Prostate gland (tissue), 2 donors: ENCODE measurements at regions not wholly inside any gene's neighbourhood (a gene's known extent, or its start where the extent isn't known, plus 50 kb on each side); places are given as distances from the start of the nearest gene placed in this dataset.

ENCODE experiments used
- POLR2A ChIP-seq: fragments of 450-650 bp; IDR thresholded peaks from one replicate; pipeline ENCODE4 v1.6.1; 2016; ENCODE audit warnings: antibody characterized with exemption, mild to moderate bottlenecking
- TF ChIP-seq, protein P1 (sequence below), 4 experiments: fragments of 200-600 bp in 2 of 4; fragments of 450-650 bp in 2 of 4; sonication (generic) in 2 of 4; IDR thresholded peaks; 1 replicate in 3 of 4; 2 replicates in 1 of 4; pipeline ENCODE4 v1.5.1; 2016 to 2019; ENCODE audit warnings: antibody characterized with exemption in 4 of 4, mild to moderate bottlenecking in 2 of 4, moderate library complexity in 2 of 4

GRCh38 chr13:110985541-110985940 lies 70.7 kb upstream of the ANKRD10 start:
- TF ChIP-seq, protein P1, sequence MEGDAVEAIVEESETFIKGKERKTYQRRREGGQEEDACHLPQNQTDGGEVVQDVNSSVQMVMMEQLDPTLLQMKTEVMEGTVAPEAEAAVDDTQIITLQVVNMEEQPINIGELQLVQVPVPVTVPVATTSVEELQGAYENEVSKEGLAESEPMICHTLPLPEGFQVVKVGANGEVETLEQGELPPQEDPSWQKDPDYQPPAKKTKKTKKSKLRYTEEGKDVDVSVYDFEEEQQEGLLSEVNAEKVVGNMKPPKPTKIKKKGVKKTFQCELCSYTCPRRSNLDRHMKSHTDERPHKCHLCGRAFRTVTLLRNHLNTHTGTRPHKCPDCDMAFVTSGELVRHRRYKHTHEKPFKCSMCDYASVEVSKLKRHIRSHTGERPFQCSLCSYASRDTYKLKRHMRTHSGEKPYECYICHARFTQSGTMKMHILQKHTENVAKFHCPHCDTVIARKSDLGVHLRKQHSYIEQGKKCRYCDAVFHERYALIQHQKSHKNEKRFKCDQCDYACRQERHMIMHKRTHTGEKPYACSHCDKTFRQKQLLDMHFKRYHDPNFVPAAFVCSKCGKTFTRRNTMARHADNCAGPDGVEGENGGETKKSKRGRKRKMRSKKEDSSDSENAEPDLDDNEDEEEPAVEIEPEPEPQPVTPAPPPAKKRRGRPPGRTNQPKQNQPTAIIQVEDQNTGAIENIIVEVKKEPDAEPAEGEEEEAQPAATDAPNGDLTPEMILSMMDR (IDR thresholded peaks at IDR 0.05) = no peak
- TF ChIP-seq POLR2A = no peak
